GM12878 (cell line): ENCODE measurements at regions not wholly inside any gene's neighbourhood (a gene's known extent, or its start where the extent isn't known, plus 50 kb on each side); places are given as distances from the start of the nearest gene placed in this dataset.

Experiments
- ATAC-seq: fragments of 200-7000 bp; cut with Tn5 transposase; 3 replicates; pipeline ENCODE4 v1.9.1; 2020; ENCODE audit warnings: mild to moderate bottlenecking, moderate library complexity
- BruUV-seq: library from RNA; stranded (reverse); fragments of 400-500 nt; replicated peaks from 2 replicates; lab custom pipeline; 2021; lab: Mats Ljungman, UMichigan
- CTCF ChIA-PET: fragments of 300-600 bp; sonication (Branson Sonifier 250); formaldehyde crosslinking; extraction: SDS; loops from one replicate; lab custom pipeline; 2021; ENCODE audit warnings: inconsistent platforms; lab: Yijun Ruan, JAX
- POLR2A ChIA-PET: fragments of 350-600 bp; formaldehyde crosslinking; extraction: SDS; loops from one replicate; lab custom pipeline; 2021; ENCODE audit warnings: inconsistent platforms; lab: Charles Lee
- RAD21 ChIA-PET: fragments of 300-600 bp; sonication (Branson Sonifier 250); formaldehyde crosslinking; loops from one replicate; lab custom pipeline; 2023; ENCODE audit warnings: antibody characterized with exemption; ENCODE audit not compliant: unreplicated experiment; lab: Charles Lee
- SMC1A ChIA-PET: fragments of 300-600 bp; sonication (Branson Sonifier 250); formaldehyde crosslinking; loops from one replicate; lab custom pipeline; 2023; ENCODE audit not compliant: unreplicated experiment, uncharacterized antibody; lab: Charles Lee
- DNase-seq: peaks from one replicate; pipeline ENCODE4 v3.0.0-alpha.2; 2011; ENCODE audit warnings: low read depth, low spot score
- FAIRE-seq: peaks from 3 replicates; lab custom pipeline; 2011; peaks lifted over from hg19 to GRCh38; lab: Jason Lieb, UNC
- H2AFZ ChIP-seq: 2 replicates; pipeline ENCODE4 v1.6.0; 2011; ENCODE audit warnings: low read depth, low read length, control low read depth; ENCODE audit not compliant: control insufficient read depth
- H3K27ac ChIP-seq: 2 replicates; pipeline ENCODE4 v1.5.1; 2011; ENCODE audit warnings: control low read depth; ENCODE audit not compliant: control insufficient read depth, insufficient read depth
- H3K27me3 ChIP-seq, 2 experiments: replicated peaks in 1 of 2; 2 replicates each; pipeline versions ENCODE4 v1.6.0 to v1.6.1; 2011; ENCODE audit warnings: low read length in 1 of 2; ENCODE audit not compliant: control insufficient read depth in 2 of 2, insufficient read depth in 2 of 2
- H3K36me3 ChIP-seq, 2 experiments: 2 replicates each; pipeline ENCODE4 v1.5.1; 2011; ENCODE audit warnings: low read length in 1 of 2; ENCODE audit not compliant: control insufficient read depth in 2 of 2, insufficient read depth in 2 of 2
- H3K4me1 ChIP-seq: 2 replicates; pipeline ENCODE4 v1.6.1; 2011; ENCODE audit warnings: mild to moderate bottlenecking, low read length, moderate library complexity, mixed read lengths; ENCODE audit not compliant: control insufficient read depth, insufficient read depth
- H3K4me2 ChIP-seq: 2 replicates; pipeline ENCODE4 v1.6.0; 2011; ENCODE audit warnings: control low read depth; ENCODE audit not compliant: control insufficient read depth, insufficient read depth
- H3K4me3 ChIP-seq: fragments of 200-600 bp; sonication (generic); 2 replicates; pipeline ENCODE4 v1.5.1; 2016
- H3K79me2 ChIP-seq: 2 replicates; pipeline ENCODE4 v1.6.0; 2011; ENCODE audit warnings: low read length; ENCODE audit not compliant: control insufficient read depth, insufficient read depth
- H3K9ac ChIP-seq: 2 replicates; pipeline ENCODE4 v1.8.0; 2011; ENCODE audit warnings: low read length, control low read depth, mixed read lengths; ENCODE audit not compliant: control insufficient read depth, insufficient read depth
- H3K9me3 ChIP-seq: replicated peaks from 3 replicates; pipeline ENCODE4 v1.5.1; 2011; ENCODE audit warnings: mild to moderate bottlenecking, low read length; ENCODE audit not compliant: control insufficient read depth, insufficient read depth
- H4K20me1 ChIP-seq: 2 replicates; pipeline ENCODE4 v1.6.0; 2011; ENCODE audit not compliant: control insufficient read depth, insufficient read depth
- CHD2 ChIP-seq: IDR thresholded peaks from 2 replicates; pipeline ENCODE4 v1.6.1; 2011; ENCODE audit warnings: low read depth, low read length, improper control_type of control experiment, borderline replicate concordance
- DPF2 ChIP-seq: fragments of 450-650 bp; IDR thresholded peaks from 2 replicates; pipeline ENCODE4 v1.6.1; 2017; ENCODE audit warnings: mild to moderate bottlenecking
- FOXM1 ChIP-seq: IDR thresholded peaks from 2 replicates; pipeline ENCODE4 v1.6.1; 2012; ENCODE audit warnings: low read depth, mild to moderate bottlenecking, inconsistent platforms, low read length, moderate library complexity
- IKZF2 ChIP-seq, 2 experiments: fragments of 450-650 bp; IDR thresholded peaks; 2 replicates each; pipeline ENCODE4 v1.6.1; 2017; ENCODE audit warnings: mild to moderate bottlenecking in 2 of 2, moderate library complexity in 2 of 2
- JUNB ChIP-seq: IDR thresholded peaks from 2 replicates; pipeline ENCODE4 v1.6.1; 2016; ENCODE audit warnings: antibody characterized with exemption, mild to moderate bottlenecking
- KDM1A ChIP-seq: fragments of 200-600 bp; sonication (generic); IDR thresholded peaks from 2 replicates; pipeline ENCODE4 v1.6.1; 2016; ENCODE audit warnings: borderline replicate concordance
- POLR2AphosphoS5 ChIP-seq: IDR thresholded peaks from 2 replicates; pipeline ENCODE4 v1.6.1; 2011; ENCODE audit warnings: mild to moderate bottlenecking, low read length, inconsistent platforms
- POU2F2 ChIP-seq: IDR thresholded peaks from 3 replicates; pipeline ENCODE4 v1.6.1; 2011; ENCODE audit warnings: low read depth, mild to moderate bottlenecking, low read length, borderline replicate concordance
- RB1 ChIP-seq: fragments of 450-650 bp; formaldehyde crosslinking; IDR thresholded peaks from 2 replicates; pipeline ENCODE4 v1.6.1; 2017; ENCODE audit warnings: mild to moderate bottlenecking, borderline replicate concordance
- TBL1XR1 ChIP-seq: IDR thresholded peaks from 2 replicates; pipeline ENCODE4 v1.6.1; 2012; ENCODE audit warnings: low read depth, low read length, improper control_type of control experiment
- TCF12 ChIP-seq: IDR thresholded peaks from 2 replicates; pipeline ENCODE4 v1.6.1; 2011; ENCODE audit warnings: low read depth, mild to moderate bottlenecking, low read length
- YY1 ChIP-seq: IDR thresholded peaks from 2 replicates; pipeline ENCODE4 v1.6.1; 2011; ENCODE audit warnings: low read depth, mild to moderate bottlenecking, low read length
- WGBS: methylation state at CpG from one replicate; pipeline ENCODE4 v1.1.6; 2016; ENCODE audit warnings: low lambda C conversion rate; ENCODE audit not compliant: insufficient replicate concordance, insufficient coverage; ENCODE audit errors: missing lambda C conversion rate; 5-methylcytosine and 5-hydroxymethylcytosine counted together
- in situ Hi-C: fragments of 300-500 bp; cut with MboI; formaldehyde crosslinking; loops from 9 replicates; pipeline ENCODE4 v1.14.3; 2018; ENCODE audit warnings: mixed read lengths
- intact Hi-C: fragments of 100-400 bp; cut with micrococcal nuclease; formaldehyde crosslinking; loops from one replicate; pipeline ENCODE4 v1.14.2; 2022; ENCODE audit not compliant: unreplicated experiment
- TF ChIP-seq, protein P1 (sequence below): IDR thresholded peaks from 2 replicates; pipeline ENCODE4 v1.6.1; 2011; ENCODE audit warnings: borderline replicate concordance, low read depth, mild to moderate bottlenecking, moderate library complexity, mixed read lengths, low read length; ENCODE audit not compliant: insufficient read depth; ENCODE audit errors: extremely low read length
- TF ChIP-seq, protein P2 (sequence below): IDR thresholded peaks from 2 replicates; pipeline ENCODE4 v1.6.1; 2011; ENCODE audit warnings: low read depth, mild to moderate bottlenecking, low read length, moderate library complexity, borderline replicate concordance; ENCODE audit errors: extremely low read depth
- TF ChIP-seq, protein P3 (sequence below): fragments of 450-650 bp; formaldehyde crosslinking; IDR thresholded peaks from 2 replicates; pipeline ENCODE4 v1.4.0; 2022; ENCODE audit warnings: mild to moderate bottlenecking, moderate library complexity

DNA sequence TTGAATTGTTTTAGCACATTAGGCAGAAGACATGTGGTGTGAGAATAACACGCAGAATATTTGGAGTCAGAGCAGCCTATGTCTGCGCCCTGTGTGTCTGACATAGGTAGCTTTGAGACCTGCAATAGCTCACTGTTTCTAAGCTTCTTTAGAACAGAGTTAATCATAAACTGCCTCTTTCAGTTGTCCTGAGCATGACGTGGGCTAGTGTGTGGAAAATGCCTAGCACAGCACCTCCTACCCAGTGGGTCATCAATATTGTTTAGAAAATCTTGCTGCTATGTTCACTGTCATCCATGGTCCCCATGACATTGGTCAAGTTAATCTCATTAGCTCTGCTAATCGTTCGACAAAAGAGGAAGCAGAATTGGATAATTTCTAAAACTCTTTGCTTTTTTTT, 357.4 kb upstream of the SGCD start:
- FAIRE-seq (no peak), ATAC-seq (no peak), DNase-seq (no peak)
- no peaks in the 10 kb centered on the region for H3K79me2 ChIP-seq
- CTCF ChIA-PET: no interaction called here
- no peak overlapping the region for H3K9ac ChIP-seq
- TF ChIP-seq KDM1A: no peak
- TF ChIP-seq POU2F2: no peak
- no peak for TF ChIP-seq DPF2
- no peak for TF ChIP-seq JUNB
- no peak for TF ChIP-seq TBL1XR1
- no peak for TF ChIP-seq IKZF2 (IDR thresholded peaks at IDR 0.05)
- BruUV-seq: no TSS peak
- H3K4me3 ChIP-seq: no peak overlapping the region
- H3K9me3 ChIP-seq: no peaks in the 10 kb centered on the region
- POLR2A ChIA-PET: no interaction called here
- RAD21 ChIA-PET: no interaction called here
- no peaks in the 10 kb centered on the region for H3K27me3 ChIP-seq
- SMC1A ChIA-PET: interaction anchor here (0.6 to 1.4 kb wide), 2 partner anchors 10 to 188 kb away, joined by 4 read pairs; no protein-coding TSS in a partner anchor
- no peaks in the 10 kb centered on the region for H4K20me1 ChIP-seq
- no peak overlapping the region for H3K4me2 ChIP-seq
- no peak overlapping the region for H2AFZ ChIP-seq
- in situ Hi-C loops: no loop called here
- H3K36me3 ChIP-seq: no peaks in the 10 kb centered on the region
- no peaks in the 10 kb centered on the region for H3K4me1 ChIP-seq
- no peak overlapping the region for H3K27ac ChIP-seq
- WGBS: 38% methylated on average over 5 of the region's 5 CpGs
- intact Hi-C loops: no loop called here

DNA sequence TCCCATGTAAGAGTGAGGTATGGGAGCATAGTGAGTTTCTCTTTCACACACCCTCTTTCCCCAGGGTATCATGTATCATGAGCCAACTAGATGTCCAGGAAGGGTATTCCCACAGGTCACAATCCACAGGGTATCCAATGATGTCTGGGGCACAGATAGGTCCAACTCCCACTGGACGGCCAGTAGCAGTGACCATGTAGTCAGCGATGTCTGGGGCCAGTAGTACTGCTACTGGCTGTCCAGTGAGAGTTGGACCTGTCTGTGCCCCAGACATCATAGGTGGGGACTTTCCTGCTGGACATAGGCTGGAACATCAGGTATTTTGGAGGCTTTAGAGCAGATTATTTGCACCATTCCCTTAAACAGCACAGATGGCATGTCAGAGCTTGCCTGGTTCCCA, 352.6 kb upstream of the SGCD start:
- ChIA-PET POLR2A (no interaction called here), CTCF (no interaction called here), RAD21 (no interaction called here), SMC1A (no interaction called here)
- FAIRE-seq: no peak
- no peaks in the 10 kb centered on the region for H3K9me3 ChIP-seq
- no peak overlapping the region for H3K9ac ChIP-seq
- H3K4me2 ChIP-seq: no peak overlapping the region
- H2AFZ ChIP-seq: no peak overlapping the region
- in situ Hi-C loops (no loop called here), intact Hi-C loops (no loop called here)
- H3K27me3 ChIP-seq: no peaks in the 10 kb centered on the region; a peak in 1 of 4 replicates
- no peaks in the 10 kb centered on the region for H3K4me1 ChIP-seq
- no peak for ATAC-seq
- DNase-seq: no peak
- no TSS peak for BruUV-seq
- H3K27ac ChIP-seq: no peak overlapping the region
- no peaks in the 10 kb centered on the region for H3K79me2 ChIP-seq
- no peaks in the 10 kb centered on the region for H4K20me1 ChIP-seq
- no peak overlapping the region for H3K4me3 ChIP-seq
- no peaks in the 10 kb centered on the region for H3K36me3 ChIP-seq
- WGBS: 14% methylated on average over 2 of the region's 2 CpGs
- TF ChIP-seq, protein P1, sequence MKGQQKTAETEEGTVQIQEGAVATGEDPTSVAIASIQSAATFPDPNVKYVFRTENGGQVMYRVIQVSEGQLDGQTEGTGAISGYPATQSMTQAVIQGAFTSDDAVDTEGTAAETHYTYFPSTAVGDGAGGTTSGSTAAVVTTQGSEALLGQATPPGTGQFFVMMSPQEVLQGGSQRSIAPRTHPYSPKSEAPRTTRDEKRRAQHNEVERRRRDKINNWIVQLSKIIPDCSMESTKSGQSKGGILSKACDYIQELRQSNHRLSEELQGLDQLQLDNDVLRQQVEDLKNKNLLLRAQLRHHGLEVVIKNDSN: no peak
- TF ChIP-seq RB1 (no peak), FOXM1 (no peak), CHD2 (no peak), YY1 (no peak), TCF12 (no peak), POLR2AphosphoS5 (no peak)
- TF ChIP-seq, protein P2, sequence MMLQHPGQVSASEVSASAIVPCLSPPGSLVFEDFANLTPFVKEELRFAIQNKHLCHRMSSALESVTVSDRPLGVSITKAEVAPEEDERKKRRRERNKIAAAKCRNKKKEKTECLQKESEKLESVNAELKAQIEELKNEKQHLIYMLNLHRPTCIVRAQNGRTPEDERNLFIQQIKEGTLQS: no peak
- TF ChIP-seq, protein P3, sequence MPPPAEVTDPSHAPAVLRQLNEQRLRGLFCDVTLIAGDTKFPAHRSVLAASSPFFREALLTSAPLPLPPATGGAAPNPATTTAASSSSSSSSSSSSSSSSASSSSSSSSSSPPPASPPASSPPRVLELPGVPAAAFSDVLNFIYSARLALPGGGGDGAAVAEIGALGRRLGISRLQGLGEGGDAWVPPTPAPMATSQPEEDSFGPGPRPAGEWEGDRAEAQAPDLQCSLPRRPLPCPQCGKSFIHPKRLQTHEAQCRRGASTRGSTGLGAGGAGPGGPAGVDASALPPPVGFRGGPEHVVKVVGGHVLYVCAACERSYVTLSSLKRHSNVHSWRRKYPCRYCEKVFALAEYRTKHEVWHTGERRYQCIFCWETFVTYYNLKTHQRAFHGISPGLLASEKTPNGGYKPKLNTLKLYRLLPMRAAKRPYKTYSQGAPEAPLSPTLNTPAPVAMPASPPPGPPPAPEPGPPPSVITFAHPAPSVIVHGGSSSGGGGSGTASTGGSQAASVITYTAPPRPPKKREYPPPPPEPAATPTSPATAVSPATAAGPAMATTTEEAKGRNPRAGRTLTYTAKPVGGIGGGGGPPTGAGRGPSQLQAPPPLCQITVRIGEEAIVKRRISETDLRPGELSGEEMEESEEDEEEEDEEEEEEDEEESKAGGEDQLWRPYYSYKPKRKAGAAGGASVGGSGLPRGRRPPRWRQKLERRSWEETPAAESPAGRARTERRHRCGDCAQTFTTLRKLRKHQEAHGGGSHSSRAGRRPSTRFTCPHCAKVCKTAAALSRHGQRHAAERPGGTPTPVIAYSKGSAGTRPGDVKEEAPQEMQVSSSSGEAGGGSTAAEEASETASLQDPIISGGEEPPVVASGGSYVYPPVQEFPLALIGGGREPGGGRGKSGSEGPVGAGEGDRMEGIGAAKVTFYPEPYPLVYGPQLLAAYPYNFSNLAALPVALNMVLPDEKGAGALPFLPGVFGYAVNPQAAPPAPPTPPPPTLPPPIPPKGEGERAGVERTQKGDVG: no peak
